NAMALWA (cell line): ENCODE measurements at regions not wholly inside any gene's neighbourhood (a gene's known extent, or its start where the extent isn't known, plus 50 kb on each side); places are given as distances from the start of the nearest gene placed in this dataset.

Experiments
- DNase-seq: peaks from one replicate; pipeline ENCODE4 v3.0.0-alpha.2; 2015; ENCODE audit warnings: low spot score

DNA sequence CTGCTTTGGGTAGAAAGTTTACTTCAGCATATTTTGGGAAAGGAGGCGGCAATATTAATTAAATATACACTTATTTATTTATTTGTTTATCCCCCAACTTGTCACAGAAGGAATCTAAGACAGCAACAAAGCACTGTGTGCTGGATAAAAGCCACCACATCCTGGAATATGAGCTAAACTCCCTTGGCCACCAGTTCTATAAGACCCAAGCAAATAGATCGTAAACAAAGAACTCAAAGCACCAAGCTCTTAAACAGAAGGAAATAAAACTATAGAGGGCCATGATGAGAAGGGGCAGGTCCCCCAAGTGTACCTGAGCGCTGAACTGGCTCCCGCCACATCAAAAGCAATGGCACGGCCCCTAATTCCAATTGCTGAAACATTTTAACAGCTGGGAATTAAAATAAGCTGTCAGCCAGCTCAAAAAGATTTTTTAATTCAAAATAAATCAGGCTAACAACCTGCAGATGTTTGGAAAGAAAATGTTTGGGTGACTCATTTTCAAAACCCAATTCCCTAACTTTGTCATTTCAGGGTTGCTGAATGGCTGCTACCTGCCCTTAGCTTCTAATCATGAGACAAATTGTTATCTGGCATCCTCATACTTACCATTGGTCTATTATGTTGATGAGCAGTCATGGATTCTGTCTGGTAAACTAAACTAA is 127.1 kb downstream of the SLC30A10 start:
- no peak for DNase-seq

DNA sequence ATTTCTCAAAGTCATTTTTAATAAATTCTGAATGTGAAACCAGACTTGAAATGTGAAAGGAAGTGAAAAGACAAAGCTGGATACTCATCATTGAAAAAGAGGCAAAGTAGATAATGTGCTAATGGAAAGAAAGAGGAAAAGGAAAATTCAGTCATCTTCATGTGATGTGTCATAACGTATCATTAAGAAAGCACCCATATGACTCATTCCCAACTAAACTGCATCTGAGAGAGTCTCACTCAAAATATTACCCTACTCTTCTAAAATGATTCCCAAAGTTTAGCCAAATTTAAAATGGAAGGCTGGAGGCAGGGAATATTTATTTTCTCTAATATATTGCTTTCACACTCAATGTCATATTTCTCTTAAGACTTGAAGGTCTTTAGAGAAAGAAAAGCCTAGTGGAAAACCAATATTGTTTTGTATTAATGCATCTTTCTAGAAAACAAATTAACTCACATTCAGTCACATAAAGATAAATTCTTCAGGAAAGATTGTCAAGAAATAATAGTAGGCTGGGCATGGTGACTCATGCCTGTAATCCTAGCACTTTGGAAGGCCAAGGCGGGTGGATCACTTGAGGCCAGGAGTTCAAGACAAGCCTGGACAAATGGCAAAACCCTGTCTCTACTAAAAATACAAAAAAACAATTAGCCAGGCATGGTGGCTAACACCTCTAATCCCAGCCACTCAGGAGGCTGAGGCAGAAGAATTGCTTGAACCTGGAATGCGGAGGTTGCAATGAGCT is 129.9 kb downstream of the SLC30A10 start:
- DNase-seq = no peak

DNA sequence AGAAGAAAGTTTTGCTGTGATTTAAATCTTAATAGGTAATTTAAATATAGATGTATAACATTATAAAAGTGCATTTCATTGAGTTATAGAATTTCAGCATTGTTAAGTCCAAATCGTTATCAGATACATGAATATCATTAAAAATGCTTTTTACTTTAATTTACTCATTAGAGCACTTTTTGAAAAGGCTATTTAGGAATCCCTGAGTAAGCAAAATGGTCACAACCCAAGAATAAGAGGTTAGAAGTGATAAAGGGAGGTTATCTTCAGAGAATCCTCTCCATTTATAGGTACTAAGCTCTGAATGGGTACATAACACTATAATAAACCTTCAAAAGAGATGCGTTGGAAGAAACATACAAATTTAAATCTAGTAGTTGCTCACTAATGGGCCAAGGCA is 130.7 kb downstream of the SLC30A10 start:
- no peak for DNase-seq

DNA sequence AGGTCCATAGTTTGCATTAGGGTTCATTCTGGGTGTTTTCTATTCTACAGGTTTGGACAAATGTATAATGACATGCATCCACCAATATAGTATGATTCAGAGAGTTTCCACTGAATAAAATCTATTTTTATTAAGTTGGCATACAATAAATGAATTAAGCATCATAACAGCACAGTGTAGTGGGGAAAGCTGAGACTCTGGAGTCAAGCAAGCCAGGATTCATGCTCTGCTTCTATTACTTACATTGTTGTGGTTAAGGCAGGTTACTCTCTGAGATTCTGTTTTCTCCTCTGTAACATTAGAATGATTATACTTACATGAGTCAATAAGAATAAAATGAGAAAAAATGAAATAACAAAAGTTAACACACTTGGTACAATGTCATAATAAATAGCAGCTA is 131.3 kb downstream of the SLC30A10 start:
- DNase-seq = no peak

DNA sequence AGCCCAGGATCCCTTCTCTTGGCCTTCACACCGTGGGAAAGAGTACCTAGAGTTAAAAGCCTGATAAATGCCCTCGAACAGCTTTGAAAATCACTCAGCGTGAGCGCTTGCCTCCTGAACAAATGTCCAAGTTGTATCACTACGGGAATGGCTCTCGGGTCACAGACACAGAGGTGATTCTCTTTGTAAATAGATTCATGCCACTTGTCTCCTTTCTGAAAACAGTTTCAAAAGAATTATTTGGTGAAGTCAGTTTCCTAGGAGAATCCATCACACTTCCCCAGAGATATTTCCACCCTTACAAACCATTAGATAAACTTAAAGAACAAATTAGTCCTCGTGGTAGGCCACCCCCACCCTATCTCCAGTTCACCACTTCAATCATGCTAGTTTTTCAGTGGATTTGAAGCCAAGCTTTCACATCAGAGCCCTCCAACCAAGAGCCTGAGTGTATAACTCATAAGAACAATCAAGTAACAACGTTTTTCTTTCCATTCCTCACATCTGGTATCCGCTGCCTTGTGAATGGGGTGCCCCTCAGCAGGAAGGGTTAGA is 132.9 kb downstream of the SLC30A10 start:
- no peak for DNase-seq

DNA sequence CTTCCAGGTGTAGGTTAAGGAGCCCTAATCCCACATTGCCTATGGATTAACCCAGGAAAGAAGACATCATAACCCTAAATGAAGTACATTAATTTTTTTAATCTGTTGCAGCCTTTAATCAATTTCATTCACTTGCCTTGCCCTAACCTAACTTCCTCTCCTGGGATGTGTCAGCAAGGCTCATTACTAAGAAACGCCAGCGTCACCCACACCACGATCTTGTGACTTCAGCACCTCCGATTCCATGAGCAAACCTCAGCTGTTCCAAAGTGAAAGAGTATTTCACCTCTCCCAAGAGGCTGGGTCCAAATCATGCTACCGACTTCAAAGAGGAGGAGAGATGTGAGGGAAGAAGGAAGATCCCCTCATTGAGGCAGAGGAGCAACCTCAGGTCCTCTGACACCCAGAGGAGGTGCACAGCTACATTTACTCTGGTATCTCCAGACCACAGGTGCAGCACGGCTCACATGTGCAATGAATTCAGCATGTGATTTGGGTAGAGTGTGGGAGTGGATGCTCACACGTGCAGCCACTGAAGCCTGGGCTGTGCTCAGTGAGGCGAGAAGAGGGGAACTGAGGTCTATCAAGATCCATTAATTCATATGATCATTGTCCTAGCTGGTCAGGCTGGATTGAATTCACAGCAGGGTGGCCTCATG is 134.1 kb downstream of the SLC30A10 start:
- DNase-seq = peak; percentile 43

DNA sequence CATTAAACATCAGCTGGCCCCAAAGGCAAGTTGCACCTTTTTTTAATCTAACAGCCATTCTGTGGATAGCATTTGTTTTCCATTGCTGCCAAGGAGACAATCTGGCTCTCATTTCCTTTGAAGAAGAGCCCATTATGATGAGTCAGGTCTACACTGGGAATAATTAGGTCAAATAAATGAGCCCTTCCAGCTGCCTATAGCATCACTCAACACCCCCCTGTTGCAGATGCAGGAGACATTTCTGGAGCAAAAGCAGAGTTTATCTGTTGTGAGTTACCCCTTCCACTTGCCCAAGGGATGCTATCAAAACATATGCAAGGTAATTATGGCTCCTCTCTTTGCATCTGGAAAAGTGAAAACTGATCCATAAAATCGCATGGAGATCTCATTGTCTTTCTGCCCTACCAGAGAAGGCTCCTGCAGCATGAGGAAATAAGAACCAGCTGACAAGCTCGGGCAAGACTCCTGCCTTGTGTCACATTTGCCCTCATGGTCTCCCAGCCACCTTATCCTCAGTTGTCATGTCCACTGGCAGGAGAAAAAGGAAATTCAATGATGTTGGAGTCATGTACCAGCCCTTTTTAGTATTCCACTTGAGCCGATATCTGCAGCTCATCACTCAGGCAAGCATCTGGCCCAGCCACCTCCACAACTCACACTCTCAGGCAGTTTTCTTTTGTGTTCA is 135.9 kb downstream of the SLC30A10 start:
- no peak for DNase-seq

DNA sequence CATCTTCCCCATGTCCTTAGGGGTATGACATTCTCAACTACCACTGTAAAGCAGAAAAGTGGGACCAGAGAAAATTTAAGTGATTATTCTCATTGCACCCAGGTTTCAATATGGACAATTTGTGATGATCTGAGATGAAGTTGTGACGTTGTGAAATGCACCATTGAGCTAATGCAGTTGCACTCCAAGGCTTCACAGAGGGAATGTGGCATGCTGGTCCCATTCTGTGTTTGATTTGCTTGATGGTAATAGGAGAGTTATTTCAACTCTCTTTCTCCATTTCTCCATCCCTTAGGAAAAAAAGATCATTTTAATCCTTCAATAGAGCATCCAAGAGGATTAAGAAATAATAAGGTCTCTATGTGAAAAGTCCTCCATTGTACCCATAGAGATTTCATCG is 136.6 kb downstream of the SLC30A10 start:
- DNase-seq = no peak

DNA sequence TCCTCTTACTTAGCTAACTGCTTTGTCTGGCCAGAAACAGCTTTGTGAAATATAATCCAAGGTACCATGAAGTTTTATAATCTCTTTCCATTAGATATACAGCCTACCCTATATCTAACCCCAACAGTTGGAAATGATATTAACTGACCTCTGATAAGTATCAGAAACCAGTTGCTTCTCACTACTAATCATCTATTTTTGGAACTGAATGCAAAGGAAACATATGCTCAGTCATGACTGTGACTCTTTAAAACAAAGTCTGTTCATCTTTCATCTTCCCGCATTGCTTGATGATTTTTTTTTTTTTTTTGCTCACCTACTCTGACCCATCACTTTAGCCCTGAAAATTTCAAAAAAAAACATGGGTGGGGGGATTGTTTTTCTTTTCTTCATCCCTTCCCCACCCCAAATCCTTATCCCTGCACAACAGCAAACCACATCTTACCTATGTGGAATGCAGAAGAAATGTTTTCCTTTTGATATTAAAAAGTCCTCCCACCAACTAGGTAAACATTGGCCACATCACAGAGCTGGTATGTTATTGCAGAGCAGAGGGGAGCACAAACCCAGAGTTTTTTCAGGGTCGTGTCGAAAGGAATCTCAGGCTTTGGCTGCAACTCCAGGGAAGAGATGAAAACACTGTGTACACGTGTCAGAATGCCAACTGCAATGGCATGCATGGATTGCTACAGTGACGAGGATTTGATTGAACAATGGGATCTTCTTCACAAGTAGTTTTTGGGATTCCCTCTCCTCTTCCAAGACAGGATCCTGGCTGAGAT is 137.3 kb downstream of the SLC30A10 start:
- no peak for DNase-seq

DNA sequence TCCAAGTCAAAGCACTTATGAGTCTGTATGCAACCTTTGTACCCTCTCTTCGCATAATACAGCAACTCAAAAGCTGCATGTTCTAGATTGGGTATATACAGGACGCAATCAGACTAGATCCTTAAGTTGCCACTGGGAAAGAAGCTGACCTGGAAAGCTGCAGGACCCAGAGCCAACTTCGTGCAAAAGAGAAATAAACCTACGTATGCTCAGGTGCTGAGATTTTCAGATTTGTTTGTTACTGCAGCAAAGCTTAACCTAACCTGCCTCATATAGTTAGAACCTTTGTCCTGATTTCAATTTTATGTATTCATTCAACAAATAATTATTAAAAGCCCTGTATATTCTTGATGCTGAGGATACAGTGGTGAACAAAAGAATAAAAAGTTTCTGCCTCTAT is 139.7 kb downstream of the SLC30A10 start:
- no peak for DNase-seq

DNA sequence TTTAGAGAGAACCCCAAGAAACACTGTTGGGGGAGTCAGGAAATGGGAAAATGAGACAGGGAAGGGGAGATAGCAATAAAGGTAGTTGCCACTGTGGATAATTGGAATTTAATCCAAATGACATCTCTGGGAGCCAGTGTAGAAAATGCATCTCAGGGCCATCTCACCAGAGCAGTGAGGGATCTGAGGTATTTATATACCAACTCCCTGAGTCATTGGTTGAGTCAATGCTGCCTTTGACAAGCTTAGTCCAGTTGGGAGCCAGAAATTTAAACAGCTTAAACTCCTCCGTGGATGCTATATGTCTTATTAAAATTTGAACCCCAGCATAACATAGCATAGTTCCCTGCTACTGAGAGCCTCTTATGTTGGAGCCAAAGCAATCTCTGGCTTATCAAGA is 140.3 kb downstream of the SLC30A10 start:
- DNase-seq = no peak

DNA sequence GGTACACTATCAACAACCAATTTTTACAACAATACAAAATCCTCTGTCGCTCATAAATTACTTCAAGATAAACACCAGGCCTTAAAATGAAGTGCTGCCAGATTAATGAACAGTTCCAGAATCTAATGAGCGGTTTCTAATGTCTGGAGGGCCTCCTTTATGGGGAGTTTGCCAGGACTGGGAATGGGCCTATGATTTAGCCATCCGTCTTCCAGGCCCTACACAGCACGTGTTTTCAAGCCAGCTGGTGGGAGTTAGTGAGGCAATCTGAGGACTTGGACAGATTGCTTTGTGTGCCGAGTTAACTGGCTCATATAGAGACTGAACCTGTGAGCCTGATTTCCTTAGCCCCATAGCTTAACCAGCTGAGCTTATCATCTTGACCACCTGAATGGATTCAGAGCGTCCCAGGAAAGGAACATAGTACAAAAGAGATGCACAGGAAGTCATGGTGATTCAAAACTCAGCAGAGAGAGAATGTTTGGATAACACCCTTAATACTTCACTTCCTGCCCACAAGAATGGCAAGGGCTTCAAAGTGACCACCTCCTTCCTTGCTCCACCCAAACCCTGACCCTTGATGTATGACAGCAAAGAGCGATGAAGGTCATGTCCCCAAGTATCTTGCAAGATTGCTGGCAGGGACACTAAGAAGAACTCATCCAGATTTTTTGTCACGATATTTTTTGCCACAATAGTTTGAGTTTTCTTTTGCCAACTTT is 143.5 kb downstream of the SLC30A10 start:
- no peak for DNase-seq

DNA sequence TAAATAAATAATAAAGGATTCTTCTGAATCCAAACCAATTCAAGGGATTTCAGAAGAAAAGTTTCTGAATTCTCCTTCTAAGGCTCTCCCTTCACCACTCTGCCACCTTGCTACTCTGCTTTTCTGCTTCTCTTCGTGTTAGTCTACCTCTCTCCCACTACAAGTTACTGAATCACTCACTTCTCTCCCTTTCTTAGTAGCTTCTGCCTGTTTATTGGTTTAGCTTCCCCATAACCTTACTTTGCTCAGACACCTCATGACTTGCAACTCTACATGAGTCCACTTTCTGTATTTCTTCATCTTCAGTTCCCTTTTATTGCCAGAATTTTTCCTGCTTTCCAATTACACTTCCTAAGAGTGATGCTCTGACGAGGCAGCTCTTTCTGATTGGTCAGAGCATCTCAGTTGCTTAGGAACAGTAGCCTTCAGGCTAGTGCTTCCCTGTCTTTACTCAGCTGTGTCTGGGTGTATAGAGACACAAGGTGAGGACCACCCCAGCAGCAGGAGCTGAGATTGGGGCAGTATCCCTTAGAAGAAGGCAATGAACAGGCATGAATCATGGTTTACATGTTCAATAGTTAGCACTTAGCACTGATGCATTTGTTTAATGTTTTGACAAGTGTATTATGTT is 144.6 kb downstream of the SLC30A10 start:
- no peak for DNase-seq

DNA sequence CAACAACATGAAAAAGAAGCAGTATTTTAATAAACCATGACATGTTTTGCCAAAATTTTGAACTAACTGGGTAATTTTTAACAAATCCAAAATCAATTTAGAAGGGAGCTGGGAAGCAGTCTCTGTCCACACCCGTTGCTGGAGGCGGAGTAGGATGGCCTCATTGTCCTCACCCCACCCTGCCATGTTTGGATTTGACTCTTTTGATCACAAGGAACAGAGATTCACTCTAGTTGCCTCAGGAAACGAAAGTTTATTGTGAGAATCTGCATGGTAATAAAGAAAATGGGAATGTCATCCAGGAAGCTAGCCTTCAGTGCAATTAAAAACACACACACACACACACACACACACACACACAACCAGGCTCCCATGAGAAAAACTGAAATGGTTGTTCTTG is 145.4 kb downstream of the SLC30A10 start:
- DNase-seq = no peak

DNA sequence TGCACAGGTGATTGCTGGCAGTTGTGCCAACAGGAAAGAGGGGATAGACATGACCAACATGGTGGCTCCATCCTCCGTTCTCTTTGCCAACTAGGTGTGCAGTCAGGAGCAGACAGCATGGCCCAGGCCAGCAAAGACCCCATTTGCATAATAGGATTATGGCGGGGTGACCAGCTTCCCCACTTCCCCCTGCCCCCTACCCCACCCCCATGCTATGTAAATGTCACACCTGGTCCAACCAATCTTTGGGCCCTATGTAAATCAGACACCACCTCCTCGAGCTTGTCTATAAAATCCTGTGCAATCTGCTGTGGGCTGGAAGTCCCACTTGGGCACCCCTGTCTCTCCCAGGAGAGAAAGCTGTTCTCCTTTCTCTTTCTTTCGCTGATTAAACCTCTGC is 146.0 kb downstream of the SLC30A10 start:
- DNase-seq = no peak

DNA sequence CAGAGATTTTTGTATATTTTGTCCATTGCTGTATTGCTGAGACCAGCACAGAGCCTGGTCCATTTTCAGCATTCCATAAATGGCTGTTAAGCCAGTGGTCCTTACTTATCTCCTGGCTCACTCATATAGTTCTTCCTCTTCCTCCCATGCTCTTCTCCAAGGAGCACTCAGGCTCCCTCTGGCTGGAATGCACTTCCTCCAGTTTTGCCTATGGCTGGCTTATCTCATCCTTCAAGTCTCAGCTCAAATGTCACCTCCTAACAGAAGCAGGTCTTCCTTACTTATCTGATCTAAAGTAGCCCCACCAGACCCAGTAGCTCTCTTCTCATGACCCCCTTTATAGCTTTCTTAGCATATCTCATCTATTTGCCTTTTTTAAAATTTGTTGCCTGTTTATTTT is 146.9 kb downstream of the SLC30A10 start:
- DNase-seq = no peak

DNA sequence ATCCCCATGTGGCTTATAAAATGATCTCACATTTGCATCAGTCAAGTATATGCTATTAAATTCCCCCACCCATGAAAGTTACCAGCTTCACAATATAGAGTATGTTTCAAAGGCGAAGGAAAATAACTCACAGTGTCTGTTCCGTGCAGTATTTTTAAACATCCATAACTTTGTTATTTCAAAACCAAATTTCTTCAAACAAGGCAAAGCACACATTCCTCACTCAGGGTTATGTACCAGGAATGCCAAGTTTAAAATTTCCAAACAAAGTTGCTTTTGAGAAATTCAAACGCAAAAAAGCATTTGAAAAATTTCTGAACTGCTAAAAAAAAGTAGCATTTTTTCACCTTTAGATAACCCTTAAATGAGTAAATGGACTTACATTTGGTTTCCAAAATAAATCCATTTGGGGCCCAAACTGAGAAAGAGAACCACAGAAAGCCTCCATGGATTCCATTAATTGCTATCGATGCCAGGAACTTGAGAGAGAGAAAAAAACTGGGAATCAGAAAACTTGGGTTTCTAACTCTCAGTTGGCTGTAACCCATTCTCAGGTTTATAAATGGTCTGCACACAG is 149.5 kb downstream of the SLC30A10 start:
- DNase-seq = no peak

DNA sequence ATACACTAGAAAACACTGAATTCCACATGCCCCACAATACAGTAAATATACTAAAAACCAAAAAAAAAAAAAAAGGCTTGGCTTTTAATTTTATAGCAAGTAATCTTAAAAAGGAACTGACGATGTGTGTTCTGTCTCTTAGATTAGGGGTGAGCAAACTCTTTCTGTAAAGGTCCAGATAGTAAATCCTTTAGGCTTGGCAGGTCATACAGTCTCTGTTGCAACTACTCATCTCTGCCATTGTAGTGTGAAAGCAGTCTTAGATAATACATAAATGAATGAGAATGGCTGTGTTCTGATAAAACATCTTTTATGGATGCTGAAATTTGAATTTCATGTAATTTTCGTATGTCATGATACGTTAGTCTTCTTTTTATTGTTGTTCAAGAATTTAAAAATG is 150.2 kb downstream of the SLC30A10 start:
- no peak for DNase-seq

DNA sequence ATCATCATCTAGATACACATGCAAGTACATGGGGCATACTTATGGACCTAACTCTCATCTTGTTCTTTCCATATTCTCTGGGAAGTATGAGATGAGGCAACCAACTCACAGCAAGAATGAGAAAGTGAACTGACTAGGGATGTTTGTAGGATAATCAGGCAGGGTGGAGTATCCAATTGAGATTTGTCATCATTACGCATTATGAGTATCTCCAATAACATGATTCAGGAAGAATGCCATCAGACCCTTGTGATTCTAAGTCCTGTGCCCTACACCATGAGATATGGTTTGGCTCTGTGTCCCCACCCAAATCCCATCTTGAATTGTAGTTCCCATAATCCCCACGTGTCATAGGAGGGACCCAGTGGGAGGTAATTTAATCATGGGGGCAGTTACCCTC is 154.0 kb downstream of the SLC30A10 start:
- DNase-seq = no peak

DNA sequence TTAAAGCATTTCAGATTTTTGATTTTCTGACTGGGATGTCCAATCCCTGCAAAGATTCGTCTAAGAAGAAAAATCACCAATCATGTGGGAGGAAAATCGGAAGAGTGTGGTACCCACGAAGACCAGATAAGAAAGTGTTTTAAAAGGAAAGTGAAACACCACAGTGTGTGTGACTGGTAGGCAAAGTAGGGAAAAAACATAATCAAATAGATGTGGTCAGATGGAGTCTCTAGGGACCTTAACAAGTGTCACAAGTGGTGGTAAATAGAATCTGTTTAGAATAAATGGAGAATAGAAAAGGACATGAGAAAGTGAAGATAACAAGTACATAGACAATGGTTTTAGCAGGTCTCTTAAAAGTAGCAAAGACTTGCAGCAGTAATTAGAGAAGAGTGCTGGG is 154.6 kb downstream of the SLC30A10 start:
- DNase-seq = peak; percentile 40
